SIG-M5 treated with dmso at 0.1 percent for 504 hours (cell line): ENCODE measurements at regions not wholly inside any gene's neighbourhood (a gene's known extent, or its start where the extent isn't known, plus 50 kb on each side); places are given as distances from the start of the nearest gene placed in this dataset.
A peak's percentile ranks its signal among the peaks of the same experiment; 100 is the strongest.

Source experiments
- DNase-seq: peaks from one replicate; lab custom pipeline; 2025; ENCODE audit not compliant: unreplicated experiment; lab: John Stamatoyannopoulos, UW

- DNase-seq = no peak
These were observed 110.3 kb upstream of the BACH2 start for GRCh38 chr6:90406957-90407356.

- no peak for DNase-seq
These were observed 109.6 kb upstream of the BACH2 start for GRCh38 chr6:90406142-90406794.

- DNase-seq = no peak
These were observed 107.1 kb upstream of the BACH2 start for GRCh38 chr6:90403489-90404381.

GRCh38 chr6:90402831-90403192, 106.2 kb upstream of the BACH2 start:
- no peak for DNase-seq

- no peak for DNase-seq
These were observed 105.5 kb upstream of the BACH2 start for GRCh38 chr6:90401933-90402830.

- DNase-seq = no peak
These were observed 103.3 kb upstream of the BACH2 start for GRCh38 chr6:90399970-90400369.

GRCh38 chr6:90397929-90398674, 101.5 kb upstream of the BACH2 start:
- DNase-seq = no peak

GRCh38 chr6:90397047-90397446, 100.4 kb upstream of the BACH2 start:
- DNase-seq = no peak

- DNase-seq = peak; percentile 46
These were observed 96.7 kb upstream of the BACH2 start for GRCh38 chr6:90393232-90393884.

GRCh38 chr6:90390379-90390778, 93.7 kb upstream of the BACH2 start:
- DNase-seq = no peak

GRCh38 chr6:90388395-90388794, 91.8 kb upstream of the BACH2 start:
- no peak for DNase-seq

GRCh38 chr6:90387826-90388225, 91.2 kb upstream of the BACH2 start:
- no peak for DNase-seq

GRCh38 chr6:90387383-90387775, 90.7 kb upstream of the BACH2 start:
- DNase-seq = no peak

- DNase-seq = no peak
These were observed 90.0 kb upstream of the BACH2 start for GRCh38 chr6:90386399-90387382.

- DNase-seq = no peak
These were observed 89.2 kb upstream of the BACH2 start for GRCh38 chr6:90385759-90386313.

GRCh38 chr6:90384720-90385119, 88.1 kb upstream of the BACH2 start:
- no peak for DNase-seq

GRCh38 chr6:90383196-90383822, 86.7 kb upstream of the BACH2 start:
- no peak for DNase-seq

GRCh38 chr6:90382760-90383159, 86.1 kb upstream of the BACH2 start:
- no peak for DNase-seq
